NCI-H748 treated with DMSO at 0.1 percent for 48 hours (cell line): ENCODE measurements at regions not wholly inside any gene's neighbourhood (a gene's known extent, or its start where the extent isn't known, plus 50 kb on each side); places are given as distances from the start of the nearest gene placed in this dataset.
A peak's percentile ranks its signal among the peaks of the same experiment; 100 is the strongest.
"Not testable (repeated sequence)": the region's sequence is repeated elsewhere in the genome, so short reads cannot be mapped to it uniquely, and the experiment has no call there.

ENCODE experiments used
- DNase-seq: peaks from one replicate; lab custom pipeline; 2025; lab: John Stamatoyannopoulos, UW

- DNase-seq = not testable (repeated sequence)
Observed at GRCh38 chr3:74830845-74831244, 216.4 kb upstream of the CNTN3 start.

GRCh38 chr3:74825404-74825803, 210.9 kb upstream of the CNTN3 start:
- DNase-seq = not testable (repeated sequence)

DNA sequence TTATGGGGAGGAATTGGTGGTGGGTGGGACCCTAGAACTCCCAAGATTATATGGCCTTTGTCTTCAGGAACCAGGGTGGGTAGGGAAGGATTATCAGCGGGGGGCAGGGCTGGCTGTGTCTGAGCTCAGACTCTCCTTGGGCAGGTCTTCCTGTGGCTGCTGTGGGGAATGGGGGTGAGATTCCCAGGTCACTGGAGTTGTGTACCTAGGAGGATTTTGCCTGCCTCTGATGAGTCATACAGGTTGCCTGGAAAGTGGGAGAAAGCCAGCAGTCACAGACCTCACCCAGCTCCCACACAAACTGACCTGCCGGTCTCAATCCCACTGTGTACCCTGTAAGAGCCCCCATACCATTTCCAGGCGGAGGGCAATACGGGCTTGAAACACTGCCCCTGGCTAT, 209.9 kb upstream of the CNTN3 start:
- DNase-seq = no peak

DNA sequence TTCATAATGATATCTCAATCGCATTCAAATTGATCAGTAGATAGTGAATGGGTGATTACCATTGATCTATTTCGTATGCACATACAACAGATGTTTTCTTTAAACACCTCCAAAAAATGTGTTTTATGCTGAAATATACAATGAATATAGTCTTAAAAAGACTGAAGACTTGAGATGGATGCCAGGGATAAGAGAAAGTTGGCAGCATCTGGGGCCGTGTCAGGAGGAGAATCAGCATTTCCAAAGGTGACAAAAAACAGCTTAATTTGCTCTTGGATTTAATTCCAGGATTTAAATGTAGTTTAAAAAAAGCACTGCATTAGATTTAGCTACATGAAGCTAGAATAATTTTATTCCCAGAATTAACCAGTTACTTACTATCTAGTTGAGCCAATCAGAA, 199.7 kb upstream of the CNTN3 start:
- no peak for DNase-seq

DNA sequence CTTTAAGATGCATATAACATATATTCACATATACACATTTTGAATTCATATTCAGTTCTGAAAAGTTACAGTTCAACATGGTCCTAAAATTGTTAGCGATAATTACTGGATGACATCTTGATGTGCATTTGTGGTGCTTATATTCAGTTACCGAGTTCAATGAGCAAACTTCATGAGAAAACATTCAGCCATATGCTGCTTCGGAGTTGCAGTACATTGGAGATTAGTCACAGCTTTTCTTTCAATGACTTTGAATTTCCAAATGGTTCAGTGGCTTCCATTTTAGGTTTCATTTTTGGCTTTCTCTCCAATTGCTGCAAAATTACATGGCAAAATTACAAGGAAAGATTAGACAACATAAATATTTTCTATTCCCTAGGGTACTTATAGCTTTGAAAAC, 198.3 kb upstream of the CNTN3 start:
- no peak for DNase-seq

GRCh38 chr3:74808506-74809275, 194.2 kb upstream of the CNTN3 start:
- no peak for DNase-seq

DNA sequence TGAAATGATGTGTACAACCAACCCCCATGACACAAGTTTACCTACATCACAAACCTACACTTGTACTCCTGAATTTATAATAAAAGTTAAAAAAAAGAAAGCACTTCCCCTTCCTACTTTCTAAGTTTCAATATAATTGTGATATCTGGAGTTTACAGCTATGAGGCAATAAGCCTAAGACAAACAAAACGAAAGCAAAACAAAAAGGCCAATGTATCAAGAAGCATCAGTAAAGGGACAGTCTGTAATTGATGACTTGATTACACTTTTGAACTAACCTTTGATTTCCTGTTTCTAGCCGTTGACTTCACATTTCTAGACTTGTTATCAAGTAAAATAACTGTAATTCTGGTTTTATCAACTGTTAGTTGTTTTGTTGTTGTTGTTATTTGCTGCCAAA, 187.5 kb upstream of the CNTN3 start:
- DNase-seq = no peak

- DNase-seq = no peak
Observed at GRCh38 chr3:74789111-74789510, 174.7 kb upstream of the CNTN3 start.

GRCh38 chr3:74787011-74787410, 172.6 kb upstream of the CNTN3 start:
- peak; percentile 19 for DNase-seq

- DNase-seq = no peak
Observed at GRCh38 chr3:74771401-74771800, 156.9 kb upstream of the CNTN3 start.

DNA sequence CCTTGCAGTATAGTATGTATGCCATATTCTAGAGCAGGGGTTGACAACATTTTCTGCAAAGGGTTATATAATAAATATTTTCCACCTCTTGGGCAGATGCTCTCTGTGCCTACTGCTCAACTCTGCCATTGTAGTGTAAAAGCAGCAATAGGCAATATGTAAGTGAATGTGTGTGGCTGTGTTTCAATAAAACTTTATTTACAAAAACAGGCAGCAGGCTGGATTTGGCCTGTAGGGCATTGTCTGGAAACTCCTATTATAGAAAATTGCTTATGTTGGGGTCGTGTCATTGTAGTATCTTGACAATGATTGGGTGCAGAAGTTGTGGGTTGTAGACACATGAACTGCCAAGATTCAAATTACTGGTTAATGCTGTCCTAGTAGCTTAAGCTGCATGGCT, 153.6 kb upstream of the CNTN3 start:
- DNase-seq = no peak

GRCh38 chr3:74766405-74766804, 151.9 kb upstream of the CNTN3 start:
- no peak for DNase-seq

- DNase-seq = no peak
Observed at GRCh38 chr3:74763830-74764229, 149.4 kb upstream of the CNTN3 start.

GRCh38 chr3:74756674-74757073, 142.2 kb upstream of the CNTN3 start:
- no peak for DNase-seq

GRCh38 chr3:74752290-74752689, 137.8 kb upstream of the CNTN3 start:
- DNase-seq = no peak

GRCh38 chr3:74751775-74752174, 137.3 kb upstream of the CNTN3 start:
- DNase-seq = no peak

GRCh38 chr3:74750901-74751300, 136.4 kb upstream of the CNTN3 start:
- DNase-seq = no peak

GRCh38 chr3:74739242-74739641, 124.8 kb upstream of the CNTN3 start:
- DNase-seq = no peak

DNA sequence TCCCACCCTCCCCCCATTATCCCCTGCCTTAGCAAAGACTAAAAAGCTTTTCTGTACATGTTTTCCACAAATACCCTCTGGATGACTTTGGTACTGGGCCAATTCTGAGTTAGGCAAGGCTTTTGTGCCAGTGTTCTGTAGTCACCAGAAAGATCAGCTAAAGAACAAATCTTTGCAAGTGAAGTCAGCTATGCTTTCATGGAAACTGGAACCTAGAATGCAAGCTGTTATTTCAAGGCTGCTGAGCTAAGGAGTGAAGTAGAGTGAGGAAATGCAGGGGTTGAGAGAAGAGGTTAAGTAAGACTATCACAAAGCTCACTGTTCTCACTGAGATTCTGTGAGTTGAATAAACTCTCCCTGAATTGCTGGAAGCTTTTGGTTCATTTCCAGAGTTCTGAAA, 107.8 kb upstream of the CNTN3 start:
- no peak for DNase-seq

DNA sequence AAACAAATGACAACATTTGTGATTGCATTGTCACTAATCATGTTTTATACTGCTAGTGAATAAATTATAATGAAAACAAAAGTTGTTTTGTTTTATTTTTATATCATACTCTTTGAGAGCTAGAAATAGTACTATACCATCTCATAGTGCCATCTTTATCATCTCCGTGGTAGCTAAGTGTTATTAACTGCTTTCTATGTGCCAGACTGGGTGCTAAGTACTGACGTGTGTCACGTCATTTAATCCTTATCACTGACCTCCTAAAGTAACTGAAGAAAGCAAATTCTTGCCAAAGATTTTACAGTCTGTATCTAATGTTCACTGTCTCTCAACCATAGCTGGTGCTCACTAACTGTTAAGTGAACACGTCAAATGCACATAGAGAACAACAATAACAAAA, 99.5 kb upstream of the CNTN3 start:
- no peak for DNase-seq

GRCh38 chr3:74711913-74712512, 97.6 kb upstream of the CNTN3 start:
- DNase-seq = no peak

DNA sequence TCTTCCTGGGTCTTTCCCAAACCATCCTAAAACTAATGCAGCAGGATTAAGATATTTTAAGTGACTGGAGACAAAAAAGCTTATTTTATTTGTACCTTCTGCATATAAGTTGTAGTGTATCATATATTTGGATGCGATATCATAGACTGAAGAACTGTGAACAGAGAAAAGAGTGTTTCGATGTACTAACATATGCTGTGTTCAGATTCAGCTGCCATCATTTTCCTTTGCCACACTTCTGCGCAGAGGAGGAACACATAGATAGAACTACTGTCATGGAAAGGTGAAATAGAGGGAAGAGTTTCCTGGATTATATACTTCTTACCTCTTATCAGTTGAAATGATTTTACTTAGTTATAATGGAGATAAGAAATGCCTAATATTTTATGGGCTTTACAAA, 95.5 kb upstream of the CNTN3 start:
- no peak for DNase-seq

DNA sequence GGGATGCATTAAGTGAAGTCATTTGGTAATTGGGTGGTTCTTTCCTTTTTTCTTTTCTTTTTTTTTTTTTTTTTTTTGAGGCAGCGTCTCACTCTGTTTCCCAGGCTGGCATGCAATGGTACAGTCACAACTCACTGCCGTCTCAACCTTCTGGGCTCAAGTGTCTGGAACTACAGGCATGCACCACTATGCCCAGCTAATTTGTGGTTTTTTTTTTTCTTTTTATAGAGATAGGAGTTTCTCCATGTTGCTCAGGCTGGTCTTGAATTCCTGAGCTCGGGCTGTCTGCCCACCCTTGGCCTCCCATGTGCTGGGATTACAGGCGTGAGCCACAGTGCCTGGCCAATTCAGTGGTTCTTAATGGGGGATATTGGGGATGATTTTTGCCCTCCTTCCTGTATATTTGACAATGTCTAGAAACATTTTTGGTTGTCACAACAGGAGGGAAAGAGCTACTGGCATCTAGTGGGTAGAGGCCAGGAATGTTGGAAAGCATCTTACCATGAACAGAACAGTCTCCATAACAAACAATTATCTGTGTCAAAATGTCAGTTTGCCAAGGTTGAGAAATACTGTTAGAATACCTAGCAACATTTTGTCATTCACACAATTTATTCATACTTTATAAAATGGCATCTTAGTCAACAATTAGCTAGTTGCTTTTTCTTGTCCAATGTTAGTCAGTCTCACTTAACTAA, 79.4 kb upstream of the CNTN3 start:
- DNase-seq = no peak
